HG03064 (cell line): ENCODE measurements at regions not wholly inside any gene's neighbourhood (a gene's known extent, or its start where the extent isn't known, plus 50 kb on each side); places are given as distances from the start of the nearest gene placed in this dataset.
"Not testable (repeated sequence)": the region's sequence is repeated elsewhere in the genome, so short reads cannot be mapped to it uniquely, and the experiment has no call there.

Experiments used
- ATAC-seq: cut with Tn5 transposase; IDR thresholded peaks from one replicate; pipeline ENCODE4 v1.9.1; 2021; ENCODE audit warnings: low read depth; ENCODE audit not compliant: unreplicated experiment

DNA sequence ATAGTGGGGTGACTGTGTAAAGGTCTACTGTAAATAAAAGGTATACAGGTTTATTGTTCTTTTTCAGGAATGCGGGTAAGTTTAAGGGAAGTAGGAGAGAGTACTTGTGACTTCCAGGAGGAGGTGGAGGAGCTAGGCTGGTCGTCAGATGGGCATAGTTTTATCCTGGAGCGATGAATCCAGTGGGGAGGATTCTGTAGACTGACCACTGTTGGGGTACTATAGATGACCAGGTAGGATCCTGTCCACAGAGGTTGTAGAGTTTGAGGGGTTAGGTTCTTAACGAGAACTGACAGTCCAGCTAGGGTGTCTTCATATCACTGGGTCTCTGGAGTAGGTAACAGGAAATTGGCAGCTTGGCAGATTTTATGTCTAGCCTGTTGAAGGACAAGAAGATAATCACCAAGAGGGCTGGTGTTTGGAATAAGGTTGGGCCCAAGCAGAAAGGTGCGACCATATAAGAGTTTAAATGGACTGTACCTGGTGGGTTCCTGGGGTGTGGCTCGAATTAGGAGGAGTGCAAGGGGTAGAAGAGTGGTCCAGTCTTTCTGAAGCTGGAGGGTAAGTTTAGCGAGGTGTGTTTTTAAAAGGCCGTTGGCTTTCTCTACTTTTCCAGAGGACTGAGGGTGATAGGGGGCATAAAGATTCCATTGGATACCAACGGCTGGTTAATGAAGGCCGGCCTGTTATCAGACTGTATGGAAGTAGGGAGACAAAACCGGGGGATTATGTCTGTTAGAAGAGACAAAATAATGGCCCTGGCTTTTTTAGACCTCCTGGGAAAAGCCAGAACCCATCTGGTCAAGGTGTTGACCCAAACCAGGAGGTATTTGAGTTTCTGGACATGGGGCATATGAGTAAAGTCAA, 751.3 kb upstream of the ADGRB3 start:
- no peak for ATAC-seq

DNA sequence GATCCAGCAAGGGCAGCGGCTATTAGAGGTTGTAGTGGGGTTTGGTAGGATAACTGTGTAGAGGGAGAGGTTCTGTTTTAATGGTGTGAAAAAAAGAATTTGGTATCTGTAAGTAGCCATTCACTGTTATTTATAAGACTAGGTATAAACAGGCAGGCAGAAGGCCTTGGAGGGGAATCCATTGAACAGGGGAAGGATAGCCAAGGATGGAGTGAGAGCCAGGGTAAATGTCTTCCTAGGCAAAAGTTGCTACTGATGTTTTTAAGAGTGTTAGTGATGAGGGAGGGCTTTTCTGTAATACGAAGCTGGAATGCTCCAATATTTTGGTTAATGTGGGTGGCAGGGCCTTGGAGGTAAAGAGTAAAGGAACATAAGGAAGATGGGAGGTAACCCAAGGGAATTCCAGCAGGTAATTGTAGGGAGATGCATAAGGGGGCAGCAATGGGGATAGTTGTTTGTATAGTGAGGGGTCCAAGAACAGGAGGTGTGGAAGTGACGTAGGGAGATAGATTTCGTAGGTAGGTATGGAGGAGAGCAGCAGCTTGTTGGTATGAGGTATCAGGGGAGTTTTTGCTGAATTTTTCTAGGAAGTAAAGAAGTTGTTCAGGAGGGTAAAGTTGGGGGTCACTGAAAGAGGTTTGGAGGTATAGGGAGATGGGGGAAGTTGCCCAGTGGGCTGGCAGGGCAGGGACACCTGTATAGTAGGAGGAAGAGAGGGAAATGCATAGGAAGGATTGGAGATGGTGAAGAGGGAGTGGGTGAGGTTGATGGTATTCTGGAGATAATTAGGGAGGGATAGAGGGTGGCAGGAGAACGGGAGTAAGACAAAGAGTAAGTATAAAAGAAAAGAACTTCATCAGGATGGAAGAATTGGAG, 752.4 kb upstream of the ADGRB3 start:
- no peak for ATAC-seq

GRCh38 chr6:67881706-67882065, 753.4 kb upstream of the ADGRB3 start:
- ATAC-seq, result no peak

GRCh38 chr6:67880939-67881705, 754.0 kb upstream of the ADGRB3 start:
- no peak for ATAC-seq

GRCh38 chr6:67880343-67880742, 754.7 kb upstream of the ADGRB3 start:
- not testable (repeated sequence) for ATAC-seq

GRCh38 chr6:67879928-67880327, 755.2 kb upstream of the ADGRB3 start:
- not testable (repeated sequence) for ATAC-seq

DNA sequence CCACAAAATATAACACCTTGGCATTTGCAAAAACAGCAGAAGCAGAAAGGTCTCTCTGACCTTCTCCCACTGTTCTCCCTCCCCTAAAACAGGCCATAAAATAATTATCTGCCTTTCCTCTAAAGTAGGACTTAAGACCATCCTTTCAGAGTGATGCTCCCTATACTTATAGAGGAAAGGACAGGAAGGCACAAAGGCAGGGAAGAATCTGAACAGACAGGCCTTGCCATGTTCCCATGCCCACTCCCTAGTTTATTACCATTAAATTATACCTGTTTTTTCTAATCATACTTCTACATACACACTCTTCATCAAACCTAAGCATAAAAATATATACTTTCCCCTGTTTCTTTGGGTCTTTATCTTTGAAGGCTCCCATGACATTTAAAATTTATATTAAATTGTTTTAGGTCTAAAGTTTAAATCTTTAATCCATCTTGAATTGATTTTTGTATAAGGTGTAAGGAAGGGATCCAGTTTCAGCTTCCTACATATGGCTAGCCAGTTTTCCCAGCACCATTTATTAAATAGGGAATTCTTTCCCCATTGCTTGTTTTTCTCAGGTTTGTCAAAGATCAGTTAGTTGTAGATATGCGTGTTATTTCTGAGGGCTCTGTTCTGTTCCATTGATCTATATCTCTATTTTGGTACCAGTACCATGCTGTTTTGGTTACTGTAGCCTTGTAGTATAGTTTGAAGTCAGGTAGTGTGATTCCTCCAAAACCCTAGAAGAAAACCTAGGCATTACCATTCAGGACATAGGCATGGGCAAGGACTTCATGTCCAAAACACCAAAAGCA, 755.8 kb upstream of the ADGRB3 start:
- ATAC-seq, result not testable (repeated sequence)

- not testable (repeated sequence) for ATAC-seq
Measured at GRCh38 chr6:67878216-67878615, 756.9 kb upstream of the ADGRB3 start.

DNA sequence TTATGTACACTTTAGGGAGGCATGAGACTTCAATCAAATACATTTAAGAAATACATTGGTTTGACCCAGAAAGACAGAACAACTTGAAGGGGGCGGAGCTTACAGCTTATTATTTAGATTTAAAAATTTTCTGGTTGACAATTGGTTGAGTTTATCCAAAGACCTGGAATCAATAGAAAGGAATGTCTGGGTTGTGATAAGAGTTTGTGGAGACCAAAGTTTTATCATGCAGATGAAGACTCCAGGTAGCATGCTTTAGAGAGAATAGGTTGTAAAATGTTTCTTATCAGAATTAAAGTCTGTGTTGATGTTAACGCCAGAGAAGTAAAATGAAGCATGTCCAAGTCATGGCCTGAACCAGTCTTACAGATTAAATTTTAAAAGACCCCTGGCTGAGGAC, 757.8 kb upstream of the ADGRB3 start:
- no peak for ATAC-seq

GRCh38 chr6:67875877-67876383, 759.2 kb upstream of the ADGRB3 start:
- no peak for ATAC-seq

DNA sequence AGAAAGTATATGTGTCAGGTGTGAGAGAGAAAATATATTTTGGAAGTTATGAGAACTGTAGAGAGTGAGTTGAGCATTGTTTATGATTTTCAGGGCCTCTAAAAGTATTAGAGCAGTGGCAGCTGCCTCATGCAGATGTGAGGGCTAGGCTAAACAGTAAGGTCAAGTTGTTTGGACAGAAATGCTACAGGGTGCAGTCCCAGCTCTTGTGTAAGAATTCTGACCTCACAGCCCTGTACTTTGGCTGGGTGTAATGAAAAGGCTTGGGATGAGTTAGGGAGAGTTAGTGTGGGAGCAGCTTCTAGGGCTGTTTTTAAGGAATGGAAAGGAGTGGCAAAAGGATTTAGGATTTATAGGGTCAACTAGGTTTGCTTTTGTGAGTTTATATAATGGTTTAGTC, 764.8 kb upstream of the ADGRB3 start:
- no peak for ATAC-seq

DNA sequence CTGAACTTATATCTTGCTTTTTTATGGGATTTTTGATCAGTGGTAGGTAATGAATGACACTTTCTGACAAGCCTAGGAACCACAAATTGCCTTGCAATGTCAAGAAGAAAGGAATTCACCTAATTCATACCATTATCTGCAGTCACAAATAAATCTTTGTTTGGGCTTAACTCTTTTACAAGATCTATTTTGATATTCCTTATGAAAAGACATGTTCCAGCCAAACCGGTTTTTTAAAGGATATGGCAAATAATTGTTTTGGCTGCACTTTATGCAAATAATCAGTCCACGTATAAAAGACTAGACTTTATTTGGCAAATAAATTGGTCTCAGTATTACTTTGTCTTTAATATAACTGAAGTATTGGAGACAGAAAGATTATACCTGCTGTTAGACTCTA, 771.7 kb upstream of the ADGRB3 start:
- no peak for ATAC-seq

GRCh38 chr6:67854098-67854497, 781.0 kb upstream of the ADGRB3 start:
- ATAC-seq, result no peak

- no peak for ATAC-seq
Measured at GRCh38 chr6:67839818-67840217, 795.3 kb upstream of the ADGRB3 start.

DNA sequence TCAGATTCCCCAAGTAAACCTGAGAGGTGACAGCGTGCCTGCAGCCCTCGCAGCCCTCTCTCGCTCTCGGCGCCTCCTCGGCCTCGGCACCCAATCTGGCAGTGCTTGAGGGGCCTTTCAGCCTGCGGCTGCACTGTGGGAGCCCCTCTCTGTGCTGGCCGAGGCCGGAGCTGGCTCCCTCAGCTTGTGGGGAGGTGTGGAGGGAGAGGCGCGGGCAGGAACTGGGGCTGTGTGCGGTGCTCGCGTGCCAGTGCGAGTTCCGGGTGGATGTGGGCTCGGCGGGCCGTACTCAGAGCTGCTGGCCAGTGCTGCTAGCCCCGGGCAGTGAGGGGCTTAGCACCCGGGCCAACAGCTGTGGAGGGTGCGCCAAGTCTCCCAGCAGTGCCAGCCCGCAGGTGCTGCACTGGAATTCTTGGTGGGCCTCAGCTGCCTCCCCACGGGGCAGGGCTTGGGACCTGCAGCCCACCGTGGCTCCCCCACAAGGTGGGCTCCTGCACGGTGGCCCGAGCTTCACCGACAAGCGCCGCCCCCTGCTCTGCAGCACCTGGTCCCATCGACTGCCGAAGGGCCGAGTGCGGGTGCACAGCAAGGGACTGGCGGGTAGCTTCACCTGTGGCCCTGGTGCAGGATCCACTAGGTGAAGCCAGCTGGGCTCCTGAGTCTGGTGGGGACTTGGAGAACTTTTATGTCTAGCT, 809.7 kb upstream of the ADGRB3 start:
- ATAC-seq, result no peak

GRCh38 chr6:67818322-67818721, 816.8 kb upstream of the ADGRB3 start:
- ATAC-seq, result no peak

DNA sequence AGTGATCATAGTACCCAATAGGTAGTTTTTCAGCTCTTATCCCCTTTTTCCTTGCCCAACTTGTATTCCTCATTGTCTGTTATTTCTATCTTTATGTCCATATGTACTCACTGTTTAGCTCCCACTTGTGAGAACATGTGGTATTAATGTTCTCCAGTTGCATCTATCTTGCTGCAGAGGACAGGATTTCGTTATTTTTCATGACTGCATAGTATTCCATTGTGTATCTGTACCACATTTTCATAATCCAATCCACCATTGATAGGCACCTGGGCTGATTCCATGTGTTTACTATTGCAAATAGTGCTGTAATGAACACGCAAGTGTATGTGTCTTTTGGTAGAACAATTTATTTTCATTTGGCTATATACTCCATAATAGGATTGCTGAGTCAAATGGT, 819.5 kb upstream of the ADGRB3 start:
- ATAC-seq, result no peak

- no peak for ATAC-seq
Measured at GRCh38 chr6:67814262-67814661, 820.8 kb upstream of the ADGRB3 start.

- ATAC-seq, result no peak
Measured at GRCh38 chr6:67812693-67813092, 822.4 kb upstream of the ADGRB3 start.
